Right lobe of liver (tissue), 6 donors: ENCODE measurements at regions not wholly inside any gene's neighbourhood (a gene's known extent, or its start where the extent isn't known, plus 50 kb on each side); places are given as distances from the start of the nearest gene placed in this dataset.

Source experiments
- ATAC-seq, 4 donors: fragments of 200-7000 bp; cut with Tn5 transposase; one replicate each; pipeline ENCODE4 v1.9.1; 2020; ENCODE audit warnings: mild to moderate bottlenecking in 4 of 4, moderate library complexity in 4 of 4
- DNase-seq, 3 donors: peaks; one replicate each; pipeline ENCODE4 v3.0.0-alpha.2; 2020
- H3K27ac ChIP-seq, 3 donors: fragments of 200-600 bp; one replicate each; pipeline ENCODE4 v1.8.0; 2022
- H3K27me3 ChIP-seq, 2 donors: fragments of 200-600 bp; one replicate each; pipeline ENCODE4 v1.8.0; 2022
- H3K36me3 ChIP-seq, 4 donors: fragments of 200-600 bp; sonication (generic) in 1 of 4; one replicate each; pipeline versions ENCODE4 v1.5.1 to v1.8.0; 2017 to 2022; ENCODE audit warnings: control low read depth in 1 of 4
- H3K4me1 ChIP-seq, 4 donors: fragments of 200-600 bp; sonication (generic) in 1 of 4; one replicate each; pipeline versions ENCODE4 v1.5.1 to v1.8.0; 2017 to 2022; ENCODE audit warnings: control low read depth in 1 of 4
- H3K4me3 ChIP-seq, 3 donors: fragments of 200-600 bp; one replicate each; pipeline ENCODE4 v1.8.0; 2022
- H3K9me3 ChIP-seq, 4 donors: fragments of 200-600 bp; sonication (generic) in 1 of 4; one replicate each; pipeline versions ENCODE4 v1.5.1 to v1.8.0; 2017 to 2022; ENCODE audit warnings: control low read depth in 1 of 4
- POLR2A ChIP-seq: fragments of 450-650 bp; IDR thresholded peaks from one replicate; pipeline ENCODE4 v1.6.1; 2017; ENCODE audit warnings: antibody characterized with exemption, mild to moderate bottlenecking
- WGBS: methylation state at CpG from one replicate; pipeline ENCODE4 v1.1.6; 2018; ENCODE audit warnings: low coverage, low lambda C conversion rate; ENCODE audit not compliant: insufficient coverage; ENCODE audit errors: missing lambda C conversion rate; 5-methylcytosine and 5-hydroxymethylcytosine counted together
- intact Hi-C, 2 donors: fragments of 100-400 bp; cut with DNase I; formaldehyde crosslinking; loops; one replicate each; pipeline versions ENCODE4 v1.11.2 to v1.14.1; 2022
- TF ChIP-seq, protein P1 (sequence below), 4 donors: fragments of 200-600 bp in 3 of 4; fragments of 450-650 bp in 1 of 4; IDR thresholded peaks; one replicate each; pipeline versions ENCODE4 v1.5.1 to v1.8.0; 2016 to 2022; ENCODE audit warnings: antibody characterized with exemption in 4 of 4, mild to moderate bottlenecking in 2 of 4
- donor health status: DM: no; HTN: yes; CAD: no.
- donor health status: DM: no; HTN: no; CAD: no.
- donor health status: DM: no; HTN: no; CAD: no.
- donor health status: DM: no; HTN: yes; CAD: no.
- donor health status: DM: no; HTN: yes; CAD: no.

DNA sequence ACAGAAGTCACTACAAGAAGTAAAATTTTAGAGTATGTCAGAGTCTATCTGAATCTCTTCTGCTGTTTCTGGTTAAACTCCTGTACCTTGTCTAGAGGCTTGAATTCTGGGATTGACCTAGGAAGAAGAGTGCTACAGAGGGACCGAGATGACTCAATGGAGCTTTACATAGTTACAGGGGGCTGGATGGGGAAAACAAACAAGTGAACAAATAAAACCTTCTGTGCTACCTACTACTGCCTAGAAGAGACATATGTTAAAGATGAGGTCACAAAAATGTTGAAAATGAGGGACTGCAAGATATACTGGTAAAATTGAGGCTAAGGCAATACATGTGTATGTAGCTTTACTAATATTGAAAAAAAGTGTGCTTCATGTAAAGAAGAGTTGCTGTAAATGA, 265.4 kb upstream of the TFPI start:
- no peak for DNase-seq
- TF ChIP-seq POLR2A, result no peak
- TF ChIP-seq, protein P1, sequence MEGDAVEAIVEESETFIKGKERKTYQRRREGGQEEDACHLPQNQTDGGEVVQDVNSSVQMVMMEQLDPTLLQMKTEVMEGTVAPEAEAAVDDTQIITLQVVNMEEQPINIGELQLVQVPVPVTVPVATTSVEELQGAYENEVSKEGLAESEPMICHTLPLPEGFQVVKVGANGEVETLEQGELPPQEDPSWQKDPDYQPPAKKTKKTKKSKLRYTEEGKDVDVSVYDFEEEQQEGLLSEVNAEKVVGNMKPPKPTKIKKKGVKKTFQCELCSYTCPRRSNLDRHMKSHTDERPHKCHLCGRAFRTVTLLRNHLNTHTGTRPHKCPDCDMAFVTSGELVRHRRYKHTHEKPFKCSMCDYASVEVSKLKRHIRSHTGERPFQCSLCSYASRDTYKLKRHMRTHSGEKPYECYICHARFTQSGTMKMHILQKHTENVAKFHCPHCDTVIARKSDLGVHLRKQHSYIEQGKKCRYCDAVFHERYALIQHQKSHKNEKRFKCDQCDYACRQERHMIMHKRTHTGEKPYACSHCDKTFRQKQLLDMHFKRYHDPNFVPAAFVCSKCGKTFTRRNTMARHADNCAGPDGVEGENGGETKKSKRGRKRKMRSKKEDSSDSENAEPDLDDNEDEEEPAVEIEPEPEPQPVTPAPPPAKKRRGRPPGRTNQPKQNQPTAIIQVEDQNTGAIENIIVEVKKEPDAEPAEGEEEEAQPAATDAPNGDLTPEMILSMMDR (IDR thresholded peaks at IDR 0.05), result no peak
- no peak for ATAC-seq
- intact Hi-C loops, result no loop called here
- Histone ChIP-seq H3K9me3 (no peaks in the 10 kb centered on the region), H3K27me3 (no peaks in the 10 kb centered on the region), H3K4me1 (peaks cover 0 to 5% (median 0%) of the 10 kb centered on the region in 4 donors), H3K36me3 (no peaks in the 10 kb centered on the region), H3K27ac (no peak overlapping the region), H3K4me3 (no peak overlapping the region)
- WGBS, result 79% methylated on average over 1 of the region's 1 CpG

DNA sequence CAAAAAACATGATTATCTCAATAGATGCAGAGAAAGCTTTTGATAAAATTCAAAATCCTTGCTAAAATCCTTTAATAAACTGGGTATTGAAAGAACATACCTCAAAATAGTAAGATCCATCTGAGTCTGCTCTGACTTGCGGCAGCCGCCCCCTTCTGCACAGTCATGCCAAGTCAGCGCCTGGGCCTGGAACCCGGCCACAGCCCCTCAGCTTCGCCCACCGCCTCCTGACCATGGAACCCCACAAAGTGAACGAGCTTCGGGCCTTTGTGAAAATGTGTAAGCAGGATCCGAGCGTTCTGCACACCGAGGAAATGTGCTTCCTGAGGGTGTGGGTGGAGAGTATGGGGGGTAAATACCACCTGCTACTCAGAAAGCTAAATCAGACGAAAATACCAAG, 270.9 kb upstream of the TFPI start:
- no peaks in the 10 kb centered on the region for H3K27me3 ChIP-seq
- DNase-seq (no peak), ATAC-seq (no peak)
- 83% methylated on average over 10 of the region's 12 CpGs for WGBS
- no peaks in the 10 kb centered on the region for H3K4me1 ChIP-seq
- H3K36me3 ChIP-seq, result no peaks in the 10 kb centered on the region
- H3K27ac ChIP-seq, result no peak overlapping the region
- no peak for TF ChIP-seq POLR2A
- TF ChIP-seq, protein P1 (IDR thresholded peaks at IDR 0.05), result no peak
- no peaks in the 10 kb centered on the region for H3K9me3 ChIP-seq
- no peak overlapping the region for H3K4me3 ChIP-seq
- intact Hi-C loops, result no loop called here

DNA sequence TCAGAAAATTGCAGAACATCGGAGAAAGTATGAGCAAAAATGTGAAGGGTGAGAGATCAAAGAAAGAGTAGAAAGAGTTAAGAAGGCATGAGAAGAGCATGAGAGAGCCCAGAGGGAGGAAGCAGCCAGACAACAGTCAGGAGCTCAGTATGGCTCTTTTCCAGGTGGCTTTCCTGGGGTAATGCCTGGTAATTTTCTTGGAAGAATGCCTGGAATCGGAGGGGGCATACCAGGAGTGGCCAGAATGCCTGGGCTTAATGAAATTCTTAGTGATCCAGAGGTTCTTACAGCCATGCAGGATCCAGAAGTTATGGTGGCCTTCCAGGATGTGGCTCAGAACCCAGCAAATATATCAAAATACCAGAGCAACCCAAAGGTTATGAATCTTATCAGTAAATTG, 271.8 kb upstream of the TFPI start:
- no peak overlapping the region for H3K4me3 ChIP-seq
- ATAC-seq (no peak), DNase-seq (no peak)
- H3K4me1 ChIP-seq, result no peaks in the 10 kb centered on the region
- no peak overlapping the region for H3K27ac ChIP-seq
- TF ChIP-seq, protein P1 (IDR thresholded peaks at IDR 0.05), result no peak
- no peak for TF ChIP-seq POLR2A
- H3K27me3 ChIP-seq, result no peaks in the 10 kb centered on the region
- no peaks in the 10 kb centered on the region for H3K9me3 ChIP-seq
- 38% methylated on average over 1 of the region's 2 CpGs for WGBS
- intact Hi-C loops, result no loop called here
- no peaks in the 10 kb centered on the region for H3K36me3 ChIP-seq

DNA sequence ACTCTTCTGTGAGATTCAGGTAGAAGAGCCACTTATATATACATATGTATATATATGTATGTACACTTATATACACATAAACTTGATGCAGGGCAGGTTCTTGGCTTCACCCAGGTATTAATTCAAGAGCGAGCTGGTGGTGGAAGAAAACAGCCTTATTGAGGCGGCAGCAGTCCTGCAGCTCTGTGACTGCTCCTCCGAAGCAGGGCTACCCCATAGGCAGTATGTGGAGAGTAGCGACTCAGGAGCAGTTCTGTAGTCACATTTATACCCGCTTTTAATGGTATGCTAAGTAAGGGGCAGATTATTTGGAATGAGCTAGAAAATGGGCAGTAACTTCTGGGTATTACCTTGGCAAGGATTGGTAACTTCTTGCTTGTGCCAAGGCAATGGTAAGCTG, 280.6 kb upstream of the TFPI start:
- Histone ChIP-seq H3K9me3 (no peaks in the 10 kb centered on the region), H3K4me1 (no peaks in the 10 kb centered on the region), H3K36me3 (no peaks in the 10 kb centered on the region), H3K27ac (no peak overlapping the region), H3K4me3 (no peak overlapping the region), H3K27me3 (no peaks in the 10 kb centered on the region)
- TF ChIP-seq, protein P1 (IDR thresholded peaks at IDR 0.05), result no peak
- no peak for TF ChIP-seq POLR2A
- DNase-seq, result no peak
- intact Hi-C loops, result no loop called here
- 70% methylated on average over 3 of the region's 5 CpGs for WGBS
- ATAC-seq, result no peak

DNA sequence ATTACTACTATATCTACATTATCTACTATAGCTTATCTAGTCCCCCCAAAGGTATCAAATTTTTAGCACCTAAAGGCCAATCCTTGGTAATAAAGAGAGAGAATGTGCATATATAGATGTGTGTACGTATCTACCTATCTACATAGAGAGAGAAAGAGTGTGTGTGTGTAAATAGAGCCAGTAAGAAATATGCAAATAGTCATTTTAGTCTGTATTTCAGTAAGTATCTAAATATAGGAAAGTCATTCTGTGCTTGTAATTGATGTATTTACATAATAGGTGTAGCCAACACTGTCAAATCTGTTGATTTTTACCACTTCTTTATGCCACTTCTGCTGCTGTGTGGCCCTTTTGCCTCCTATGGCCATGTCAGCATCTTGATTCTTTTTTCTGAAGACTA, 284.5 kb upstream of the TFPI start:
- DNase-seq (no peak), ATAC-seq (no peak)
- Histone ChIP-seq H3K27me3 (no peaks in the 10 kb centered on the region), H3K4me1 (no peaks in the 10 kb centered on the region), H3K9me3 (no peaks in the 10 kb centered on the region), H3K27ac (no peak overlapping the region), H3K4me3 (no peak overlapping the region), H3K36me3 (no peaks in the 10 kb centered on the region)
- TF ChIP-seq, protein P1 (IDR thresholded peaks at IDR 0.05), result no peak
- no peak for TF ChIP-seq POLR2A
- intact Hi-C loops, result no loop called here
- 78% methylated on average over 1 of the region's 1 CpG for WGBS
